ENCODE measurements at regions not wholly inside any gene's neighbourhood (a gene's known extent, or its start where the extent isn't known, plus 50 kb on each side); places are given as distances from the start of the nearest gene placed in this dataset.

DNA sequence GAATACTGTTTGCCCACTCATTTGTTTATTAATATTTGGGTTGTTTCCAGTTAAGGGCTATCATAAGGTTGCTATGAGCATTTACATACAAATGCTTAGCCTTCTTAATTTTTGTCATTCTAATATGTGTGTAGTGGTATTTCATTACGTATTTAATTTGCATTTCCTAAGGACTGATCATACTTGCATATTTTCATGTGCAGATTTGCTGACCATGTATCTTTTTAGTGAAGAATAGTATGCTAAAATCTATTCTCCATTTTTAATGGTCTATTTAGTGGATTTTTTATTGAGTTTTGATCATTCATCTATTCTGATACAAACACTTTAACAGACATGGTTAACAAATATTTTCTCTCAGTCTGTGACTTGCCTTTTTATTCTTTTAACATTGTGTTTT is 949.5 kb downstream of the RAB28 start:
- ATAC-seq (ENCODE audit: low read depth): no peak
- H3K27ac Mint-ChIP-seq: no peak overlapping the region
- ChIA-PET POLR2A (no interaction called here), CTCF (no interaction called here)
- no peak for DNase-seq
- H3K9me3 ChIP-seq (ENCODE audit: control extremely low read depth in 1 of 3, control insufficient read depth in 2 of 3, insufficient read depth in 1 of 3, low read length in 2 of 3): peaks cover 0 to 3% (median 0%) of the 10 kb centered on the region in 3 donors
- H3K9ac ChIP-seq (ENCODE audit: low read length): no peak overlapping the region
- no peak overlapping the region for H3K4me2 ChIP-seq (replicated peaks; ENCODE audit: low read depth, low read length, poor library complexity, severe bottlenecking)
- intact Hi-C loops (cut with micrococcal nuclease): no loop called here
- H3K79me2 ChIP-seq (ENCODE audit: control insufficient read depth, insufficient read depth, low read length): no peaks in the 10 kb centered on the region
- no CpG with 5 or more reads among the region's 1 CpG for WGBS (ENCODE audit: insufficient coverage)
- no peak overlapping the region for H3K4me3 ChIP-seq (ENCODE audit: control extremely low read depth in 1 of 5, extremely low read depth in 1 of 5, insufficient read depth in 1 of 5, low read depth in 2 of 5, low read length in 4 of 5)
- TF ChIP-seq CTCF (IDR thresholded peaks at IDR 0.05): no peak
- TF ChIP-seq EZH2 (IDR thresholded peaks at IDR 0.05; ENCODE audit: borderline replicate concordance, insufficient read depth, low read depth, low read length, poor library complexity, severe bottlenecking): no peak
- no peak overlapping the region for H2AFZ ChIP-seq (ENCODE audit: insufficient read depth, low read depth, low read length, poor library complexity, severe bottlenecking)
- no peaks in the 10 kb centered on the region for H3K27me3 ChIP-seq (replicated peaks in 1 of 4; ENCODE audit: control extremely low read depth in 1 of 4, control insufficient read depth in 3 of 4, insufficient read depth in 4 of 4, low read length in 3 of 4)
- no peaks in the 10 kb centered on the region for H3K4me1 ChIP-seq (ENCODE audit: control insufficient read depth in 2 of 2, insufficient read depth in 2 of 2, low read length in 2 of 2)
- no peaks in the 10 kb centered on the region for H3K4me1 Mint-ChIP-seq
- H3K9me3 Mint-ChIP-seq (ENCODE audit: insufficient read depth): no peaks in the 10 kb centered on the region
- H3K4me3 Mint-ChIP-seq: no peak overlapping the region
- H3K27ac ChIP-seq (ENCODE audit: low read length in 2 of 2): no peak overlapping the region
- H4K20me1 ChIP-seq (ENCODE audit: control insufficient read depth, insufficient read depth, low read length, poor library complexity, severe bottlenecking): no peaks in the 10 kb centered on the region
- no peaks in the 10 kb centered on the region for H3K27me3 Mint-ChIP-seq
- no peaks in the 10 kb centered on the region for H3K36me3 ChIP-seq (replicated peaks in 1 of 2; ENCODE audit: control extremely low read depth in 1 of 2, control insufficient read depth in 1 of 2, extremely low read depth in 1 of 2, insufficient read depth in 2 of 2, low read length in 1 of 2)

DNA sequence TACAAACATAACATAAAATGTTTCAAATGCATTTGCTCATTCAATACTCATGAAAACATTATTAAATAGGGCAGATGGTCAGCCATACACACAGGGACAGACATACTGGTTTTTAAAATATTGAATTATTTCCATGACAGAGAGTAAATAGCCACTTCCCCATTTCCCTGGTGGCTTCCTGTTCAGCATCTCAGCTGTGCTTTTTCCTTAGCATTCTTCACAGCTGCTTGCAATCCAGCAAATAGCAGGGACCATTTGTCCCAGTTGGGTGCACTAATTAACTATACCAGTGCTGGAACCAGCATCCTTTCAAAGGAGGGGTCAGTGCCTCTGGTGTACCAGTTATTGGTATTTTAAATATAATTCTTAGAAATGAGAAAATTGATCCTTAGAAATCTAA is 964.7 kb downstream of the RAB28 start:
- ATAC-seq (ENCODE audit: low read depth) (no peak), DNase-seq (no peak)
- H3K27ac Mint-ChIP-seq: no peak overlapping the region
- no peaks in the 10 kb centered on the region for H3K4me1 Mint-ChIP-seq
- CTCF ChIA-PET: no interaction called here
- Histone ChIP-seq H3K36me3 (replicated peaks in 1 of 2; ENCODE audit: control extremely low read depth in 1 of 2, control insufficient read depth in 1 of 2, extremely low read depth in 1 of 2, insufficient read depth in 2 of 2, low read length in 1 of 2) (no peaks in the 10 kb centered on the region), H3K27ac (ENCODE audit: low read length in 2 of 2) (no peak overlapping the region), H3K9ac (ENCODE audit: low read length) (no peak overlapping the region), H2AFZ (ENCODE audit: insufficient read depth, low read depth, low read length, poor library complexity, severe bottlenecking) (no peak overlapping the region), H3K9me3 (ENCODE audit: control extremely low read depth in 1 of 3, control insufficient read depth in 2 of 3, insufficient read depth in 1 of 3, low read length in 2 of 3) (peaks cover 0 to 15% (median 0%) of the 10 kb centered on the region in 3 donors), H3K4me2 (replicated peaks; ENCODE audit: low read depth, low read length, poor library complexity, severe bottlenecking) (no peak overlapping the region), H3K4me1 (ENCODE audit: control insufficient read depth in 2 of 2, insufficient read depth in 2 of 2, low read length in 2 of 2) (no peaks in the 10 kb centered on the region), H4K20me1 (ENCODE audit: control insufficient read depth, insufficient read depth, low read length, poor library complexity, severe bottlenecking) (no peaks in the 10 kb centered on the region), H3K27me3 (replicated peaks in 1 of 4; ENCODE audit: control extremely low read depth in 1 of 4, control insufficient read depth in 3 of 4, insufficient read depth in 4 of 4, low read length in 3 of 4) (no peaks in the 10 kb centered on the region), H3K4me3 (ENCODE audit: control extremely low read depth in 1 of 5, extremely low read depth in 1 of 5, insufficient read depth in 1 of 5, low read depth in 2 of 5, low read length in 4 of 5) (no peak overlapping the region), H3K79me2 (ENCODE audit: control insufficient read depth, insufficient read depth, low read length) (no peaks in the 10 kb centered on the region)
- POLR2A ChIA-PET: no interaction called here
- intact Hi-C loops (cut with micrococcal nuclease): no loop called here
- peaks cover 12% of the 10 kb centered on the region for H3K9me3 Mint-ChIP-seq (ENCODE audit: insufficient read depth)
- H3K27me3 Mint-ChIP-seq: no peaks in the 10 kb centered on the region
- TF ChIP-seq EZH2 (IDR thresholded peaks at IDR 0.05; ENCODE audit: borderline replicate concordance, insufficient read depth, low read depth, low read length, poor library complexity, severe bottlenecking) (no peak), CTCF (IDR thresholded peaks at IDR 0.05) (no peak)
- no peak overlapping the region for H3K4me3 Mint-ChIP-seq

All from B cell (primary cell).